ENCODE measurements at regions not wholly inside any gene's neighbourhood (a gene's known extent, or its start where the extent isn't known, plus 50 kb on each side); places are given as distances from the start of the nearest gene placed in this dataset.

DNA sequence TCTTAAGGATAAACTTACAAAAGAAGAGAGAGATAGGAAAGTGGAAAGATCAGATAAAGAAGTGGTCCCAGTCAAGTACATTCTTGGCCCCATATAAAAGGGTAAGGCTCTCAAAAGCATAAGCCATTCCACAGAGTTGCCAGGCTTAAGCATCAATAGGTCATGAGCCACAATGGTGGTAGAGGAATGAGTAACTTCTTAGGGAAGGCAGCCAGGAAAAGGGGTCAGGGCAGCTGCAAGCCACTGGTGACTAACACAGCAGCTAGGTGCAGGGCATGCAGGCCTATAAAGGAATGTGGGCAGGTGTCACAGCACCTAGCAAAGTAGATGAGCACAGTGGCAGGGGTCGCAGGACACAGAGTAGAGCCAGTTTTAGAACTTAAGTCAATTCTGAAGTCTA, 302.6 kb upstream of the FAT3 start:
- TF ChIP-seq POLR2A (IDR thresholded peaks at IDR 0.05) (no peak), CTCF (IDR thresholded peaks at IDR 0.05) (no peak)
- ATAC-seq, result no peak

DNA sequence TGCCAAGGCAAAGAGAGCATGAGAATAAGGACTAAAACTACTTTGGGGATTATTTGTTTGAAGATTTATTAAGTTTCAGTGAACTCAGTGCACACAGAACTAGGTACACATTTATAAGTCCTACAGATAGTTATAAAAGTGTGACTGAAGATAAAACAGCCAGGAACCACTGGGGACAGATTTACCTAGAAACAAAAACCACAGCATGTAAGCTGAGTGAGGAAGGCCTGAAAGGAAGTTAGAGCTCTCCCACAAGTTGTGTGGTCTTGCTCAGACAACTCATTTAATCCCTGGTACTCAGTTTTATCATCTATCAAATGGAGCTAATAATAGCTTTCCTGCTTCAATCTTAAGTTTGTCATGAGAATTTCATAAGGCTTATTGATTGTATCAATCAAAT, 311.2 kb upstream of the FAT3 start:
- no peak overlapping the region for H3K27ac ChIP-seq
- TF ChIP-seq CTCF (IDR thresholded peaks at IDR 0.05), result no peak
- TF ChIP-seq POLR2A (IDR thresholded peaks at IDR 0.05), result no peak
- intact Hi-C loops (cut with DNase I), result no loop called here

More for the DNA sequence above, 302.6 kb upstream of the FAT3 start:
- no peaks in the 10 kb centered on the region for H3K9me3 ChIP-seq
- WGBS, 2 donors, result 44 to 59% methylated on average over 1 of the region's 1 CpG
- H3K4me3 ChIP-seq, result no peak overlapping the region
- no peaks in the 10 kb centered on the region for H3K4me1 ChIP-seq
- no peak overlapping the region for H3K27ac ChIP-seq
- intact Hi-C loops (cut with DNase I), result no loop called here
- no peaks in the 10 kb centered on the region for H3K27me3 ChIP-seq
- no peak for DNase-seq
- H3K36me3 ChIP-seq (replicated peaks in 1 of 2; ENCODE audit: insufficient read depth in 1 of 2, low read depth in 2 of 2), result no peaks in the 10 kb centered on the region

DNA sequence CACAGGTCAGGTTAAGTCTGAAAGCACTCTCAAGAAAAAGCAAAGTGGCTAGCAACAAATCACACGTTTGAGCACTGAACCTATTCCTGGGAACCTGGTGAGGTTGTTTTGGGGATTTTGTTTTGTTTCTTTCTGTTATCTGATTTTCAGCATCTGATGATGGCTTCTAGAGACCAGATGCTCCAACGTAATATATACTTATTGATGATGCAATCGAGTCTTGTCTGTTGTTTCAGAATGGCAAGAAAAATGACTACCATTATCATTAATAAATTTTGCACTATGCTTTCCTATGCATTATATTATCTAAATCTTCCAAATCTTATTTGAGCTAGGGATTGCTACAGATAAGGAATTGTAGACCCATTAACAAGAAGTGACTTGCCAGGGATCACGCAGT, 312.3 kb upstream of the FAT3 start:
- no peaks in the 10 kb centered on the region for H3K27me3 ChIP-seq
- no peaks in the 10 kb centered on the region for H3K36me3 ChIP-seq (replicated peaks in 1 of 2; ENCODE audit: insufficient read depth in 1 of 2, low read depth in 2 of 2)
- DNase-seq, result no peak
- no peak overlapping the region for H3K4me3 ChIP-seq
- no peak overlapping the region for H3K27ac ChIP-seq
- no peaks in the 10 kb centered on the region for H3K4me1 ChIP-seq
- H3K9me3 ChIP-seq, result no peaks in the 10 kb centered on the region
- ATAC-seq, result no peak
- TF ChIP-seq POLR2A (IDR thresholded peaks at IDR 0.05), result no peak
- no peak for TF ChIP-seq CTCF (IDR thresholded peaks at IDR 0.05)
- 48 to 68% methylated on average over 4 of the region's 4 CpGs for WGBS, 2 donors
- intact Hi-C loops (cut with DNase I), result no loop called here

More for the DNA sequence above, 311.2 kb upstream of the FAT3 start:
- Histone ChIP-seq H3K27me3 (no peaks in the 10 kb centered on the region), H3K4me3 (no peak overlapping the region), H3K36me3 (replicated peaks in 1 of 2; ENCODE audit: insufficient read depth in 1 of 2, low read depth in 2 of 2) (no peaks in the 10 kb centered on the region), H3K9me3 (no peaks in the 10 kb centered on the region), H3K4me1 (no peaks in the 10 kb centered on the region)
- ATAC-seq (no peak), DNase-seq (no peak)

- ATAC-seq, result no peak
- no peak for DNase-seq
- H3K9me3 ChIP-seq, result no peaks in the 10 kb centered on the region
- no peaks in the 10 kb centered on the region for H3K36me3 ChIP-seq (replicated peaks in 1 of 2; ENCODE audit: insufficient read depth in 1 of 2, low read depth in 2 of 2)
- WGBS, 2 donors, result 45 to 55% methylated on average over 9 of the region's 9 CpGs
- no peak overlapping the region for H3K4me3 ChIP-seq
- no peaks in the 10 kb centered on the region for H3K4me1 ChIP-seq
- TF ChIP-seq POLR2A (IDR thresholded peaks at IDR 0.05), result no peak
- TF ChIP-seq CTCF (IDR thresholded peaks at IDR 0.05), result no peak
- no peaks in the 10 kb centered on the region for H3K27me3 ChIP-seq
- intact Hi-C loops (cut with DNase I), result no loop called here
- no peak overlapping the region for H3K27ac ChIP-seq
Measured at GRCh38 chr11:91906871-91907624, 317.6 kb upstream of the FAT3 start.

Measured in body of pancreas (tissue), 4 donors.